ENCODE measurements at regions not wholly inside any gene's neighbourhood (a gene's known extent, or its start where the extent isn't known, plus 50 kb on each side); places are given as distances from the start of the nearest gene placed in this dataset.

DNA sequence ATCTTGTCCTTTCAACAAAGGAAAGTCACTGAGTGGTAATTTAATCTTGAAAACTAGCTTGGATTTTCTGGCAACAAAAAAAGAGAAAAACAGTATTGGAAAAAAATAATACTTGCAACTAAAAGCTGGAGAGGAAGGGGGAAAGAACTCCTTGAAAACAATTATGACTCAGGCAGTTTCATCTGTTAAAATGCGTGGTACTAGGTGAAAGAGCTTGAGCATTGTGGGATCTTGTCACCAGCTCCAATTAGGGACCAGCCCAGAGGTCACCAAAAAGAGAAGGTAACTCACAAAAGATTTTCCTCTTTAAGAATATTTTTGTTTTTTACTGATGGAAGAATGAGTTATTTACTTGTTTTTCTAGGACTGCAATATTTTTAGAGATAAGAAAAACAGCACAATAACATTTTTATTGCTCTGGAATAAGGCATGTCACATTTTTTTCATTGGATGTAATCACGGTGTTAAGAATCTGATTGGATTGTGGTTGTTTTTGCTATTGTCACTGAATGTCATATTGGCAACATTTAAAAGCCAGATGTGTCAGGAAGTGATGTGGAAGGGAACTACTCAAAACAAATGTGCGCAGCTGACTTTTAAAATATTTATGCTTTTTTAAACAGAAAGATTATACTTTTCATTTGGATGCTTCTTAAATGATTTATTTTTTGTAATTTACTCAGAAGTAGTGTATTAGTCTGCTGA lies 78.5 kb upstream of the ADAMTS5 start:
- Histone ChIP-seq H3K4me3 (ENCODE audit: low read length) (no peak overlapping the region), H3K4me1 (ENCODE audit: control insufficient read depth in 2 of 2, insufficient read depth in 2 of 2, low read length in 2 of 2) (no peaks in the 10 kb centered on the region), H3K9me3 (ENCODE audit: control insufficient read depth in 2 of 3, low read length in 3 of 3) (no peaks in the 10 kb centered on the region), H3K27me3 (ENCODE audit: control insufficient read depth in 2 of 2, insufficient read depth in 2 of 2, low read length in 2 of 2) (no peaks in the 10 kb centered on the region), H3K27ac (ENCODE audit: low read depth, low read length) (no peak overlapping the region), H3K36me3 (ENCODE audit: control insufficient read depth in 2 of 3, insufficient read depth in 3 of 3, low read length in 3 of 3) (no peaks in the 10 kb centered on the region)
- Mint-ChIP-seq H3K27ac (no peak overlapping the region), H3K9me3 (peaks cover 0 to 10% (median 0%) of the 10 kb centered on the region in 11 donors), H3K27me3 (peaks cover 0 to 5% (median 0%) of the 10 kb centered on the region in 5 donors), H3K36me3 (no peaks in the 10 kb centered on the region), H3K4me3 (no peak overlapping the region), H3K4me1 (no peaks in the 10 kb centered on the region)
- DNase-seq = no peak
- ATAC-seq = no peak
- intact Hi-C loops (cut with micrococcal nuclease) = no loop called here
- ChIA-PET POLR2A (no interaction called here), CTCF (no interaction called here)

DNA sequence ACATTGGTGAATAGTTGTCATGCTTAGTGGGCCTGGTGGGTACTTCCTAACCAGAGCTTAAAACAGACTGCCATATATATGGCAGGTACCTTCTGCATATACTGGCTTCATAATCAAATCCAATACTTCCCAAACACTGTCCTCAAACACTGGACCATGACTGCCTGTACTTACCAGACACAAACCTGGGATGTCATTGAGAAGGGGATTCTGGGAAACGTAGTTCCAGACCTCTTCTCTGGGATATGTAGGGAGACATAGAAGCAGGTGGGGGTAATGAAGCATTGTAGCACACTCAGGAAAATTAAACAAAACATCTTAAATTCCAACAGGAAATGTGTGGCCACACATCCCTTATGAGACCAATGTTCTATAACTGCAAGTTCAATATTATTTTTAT lies 76.5 kb upstream of the ADAMTS5 start:
- DNase-seq = no peak
- H3K4me3 Mint-ChIP-seq = no peak overlapping the region
- no peak overlapping the region for H3K27ac ChIP-seq (ENCODE audit: low read depth, low read length)
- intact Hi-C loops (cut with micrococcal nuclease) = no loop called here
- no peaks in the 10 kb centered on the region for H3K4me1 Mint-ChIP-seq
- H3K9me3 ChIP-seq (ENCODE audit: control insufficient read depth in 2 of 3, low read length in 3 of 3) = no peaks in the 10 kb centered on the region
- no peak overlapping the region for H3K27ac Mint-ChIP-seq
- ChIA-PET POLR2A (no interaction called here), CTCF (no interaction called here)
- no peaks in the 10 kb centered on the region for H3K27me3 Mint-ChIP-seq
- H3K4me1 ChIP-seq (ENCODE audit: control insufficient read depth in 2 of 2, insufficient read depth in 2 of 2, low read length in 2 of 2) = no peaks in the 10 kb centered on the region
- ATAC-seq = no peak
- H3K4me3 ChIP-seq (ENCODE audit: low read length) = no peak overlapping the region
- H3K36me3 ChIP-seq (ENCODE audit: control insufficient read depth in 2 of 3, insufficient read depth in 3 of 3, low read length in 3 of 3) = no peaks in the 10 kb centered on the region
- H3K9me3 Mint-ChIP-seq = peaks cover 0 to 3% (median 0%) of the 10 kb centered on the region in 11 donors
- no peaks in the 10 kb centered on the region for H3K36me3 Mint-ChIP-seq
- no peaks in the 10 kb centered on the region for H3K27me3 ChIP-seq (ENCODE audit: control insufficient read depth in 2 of 2, insufficient read depth in 2 of 2, low read length in 2 of 2)

DNA sequence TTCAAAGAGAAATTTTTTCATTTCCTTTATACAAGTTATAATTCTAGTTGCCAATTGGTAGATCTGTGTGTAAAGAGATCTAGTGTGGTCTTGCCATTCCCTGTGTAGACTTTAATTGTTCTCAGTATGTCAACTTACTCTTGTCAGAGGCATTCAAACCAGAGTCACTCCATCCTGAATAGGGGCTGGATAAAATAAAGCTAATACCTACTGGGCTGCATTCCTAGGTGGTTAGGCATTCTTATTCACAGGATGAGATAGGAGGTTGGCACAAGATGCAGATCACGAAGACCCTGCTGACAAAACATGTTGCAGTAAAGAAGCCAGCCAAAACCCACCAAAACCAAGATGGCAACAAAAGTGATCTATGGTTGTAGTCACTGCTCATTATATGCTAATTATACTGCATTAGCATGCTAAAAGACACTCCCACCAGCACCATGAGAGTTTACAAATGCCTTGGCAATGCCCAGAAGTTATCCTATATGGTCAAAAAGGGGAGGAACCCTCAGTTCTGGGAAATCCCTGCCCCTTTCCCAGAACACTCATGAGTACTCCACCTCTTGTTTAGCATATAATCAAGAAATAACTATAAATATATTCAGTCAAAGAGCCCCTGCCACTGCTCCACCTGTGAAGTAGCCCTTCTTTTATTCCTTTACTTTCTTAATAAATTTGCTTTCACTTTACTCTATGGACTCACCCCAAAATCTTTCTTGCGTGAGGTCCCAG lies 74.0 kb upstream of the ADAMTS5 start:
- H3K9me3 Mint-ChIP-seq = peaks cover 0 to 3% (median 0%) of the 10 kb centered on the region in 11 donors
- DNase-seq = no peak
- Histone ChIP-seq H3K27me3 (ENCODE audit: control insufficient read depth in 2 of 2, insufficient read depth in 2 of 2, low read length in 2 of 2) (no peaks in the 10 kb centered on the region), H3K4me1 (ENCODE audit: control insufficient read depth in 2 of 2, insufficient read depth in 2 of 2, low read length in 2 of 2) (no peaks in the 10 kb centered on the region), H3K4me3 (ENCODE audit: low read length) (no peak overlapping the region), H3K9me3 (ENCODE audit: control insufficient read depth in 2 of 3, low read length in 3 of 3) (no peaks in the 10 kb centered on the region), H3K27ac (ENCODE audit: low read depth, low read length) (no peak overlapping the region), H3K36me3 (ENCODE audit: control insufficient read depth in 2 of 3, insufficient read depth in 3 of 3, low read length in 3 of 3) (no peaks in the 10 kb centered on the region)
- H3K36me3 Mint-ChIP-seq = no peaks in the 10 kb centered on the region
- no peaks in the 10 kb centered on the region for H3K27me3 Mint-ChIP-seq
- no peak overlapping the region for H3K27ac Mint-ChIP-seq
- POLR2A ChIA-PET = no interaction called here
- no peak overlapping the region for H3K4me3 Mint-ChIP-seq
- ATAC-seq = no peak
- intact Hi-C loops (cut with micrococcal nuclease) = no loop called here
- H3K4me1 Mint-ChIP-seq = no peaks in the 10 kb centered on the region
- CTCF ChIA-PET = no interaction called here

DNA sequence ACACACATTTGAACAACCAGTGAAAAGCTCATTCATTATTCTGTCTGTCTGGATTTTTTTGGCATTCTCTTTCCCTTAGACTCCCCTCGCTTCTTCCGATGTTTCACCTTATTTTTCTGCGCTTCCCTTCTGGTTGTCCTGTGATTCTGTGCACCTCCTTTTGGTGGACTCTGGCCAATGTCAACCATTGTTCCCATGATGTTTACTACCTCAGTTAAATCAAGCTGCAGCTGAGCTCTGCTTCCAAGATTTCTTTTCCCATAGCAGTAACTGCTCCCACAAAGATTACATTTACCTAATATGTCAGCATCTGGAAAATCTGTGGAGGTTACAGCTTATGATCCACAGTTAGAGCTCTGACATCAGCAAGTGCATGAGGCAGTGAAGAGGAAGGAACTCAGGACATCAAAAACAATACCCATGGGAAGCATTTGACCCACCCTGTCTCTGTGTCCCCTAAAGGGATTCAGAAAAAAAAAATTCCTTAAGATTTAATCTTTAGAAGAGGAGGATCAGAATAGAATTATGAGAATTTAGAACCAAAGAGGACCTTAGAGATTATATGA lies 69.9 kb upstream of the ADAMTS5 start:
- H3K4me1 ChIP-seq (ENCODE audit: control insufficient read depth in 2 of 2, insufficient read depth in 2 of 2, low read length in 2 of 2) = no peaks in the 10 kb centered on the region
- CTCF ChIA-PET = no interaction called here
- POLR2A ChIA-PET = no interaction called here
- no peaks in the 10 kb centered on the region for H3K9me3 ChIP-seq (ENCODE audit: control insufficient read depth in 2 of 3, low read length in 3 of 3)
- H3K27ac ChIP-seq (ENCODE audit: low read depth, low read length) = no peak overlapping the region
- Mint-ChIP-seq H3K27me3 (no peaks in the 10 kb centered on the region), H3K27ac (no peak overlapping the region), H3K4me1 (no peaks in the 10 kb centered on the region), H3K9me3 (peaks cover 0 to 6% (median 0%) of the 10 kb centered on the region in 11 donors), H3K36me3 (no peaks in the 10 kb centered on the region), H3K4me3 (no peak overlapping the region)
- no peak overlapping the region for H3K4me3 ChIP-seq (ENCODE audit: low read length)
- ATAC-seq (no peak), DNase-seq (no peak)
- intact Hi-C loops (cut with micrococcal nuclease) = no loop called here
- H3K36me3 ChIP-seq (ENCODE audit: control insufficient read depth in 2 of 3, insufficient read depth in 3 of 3, low read length in 3 of 3) = no peaks in the 10 kb centered on the region
- H3K27me3 ChIP-seq (ENCODE audit: control insufficient read depth in 2 of 2, insufficient read depth in 2 of 2, low read length in 2 of 2) = no peaks in the 10 kb centered on the region

DNA sequence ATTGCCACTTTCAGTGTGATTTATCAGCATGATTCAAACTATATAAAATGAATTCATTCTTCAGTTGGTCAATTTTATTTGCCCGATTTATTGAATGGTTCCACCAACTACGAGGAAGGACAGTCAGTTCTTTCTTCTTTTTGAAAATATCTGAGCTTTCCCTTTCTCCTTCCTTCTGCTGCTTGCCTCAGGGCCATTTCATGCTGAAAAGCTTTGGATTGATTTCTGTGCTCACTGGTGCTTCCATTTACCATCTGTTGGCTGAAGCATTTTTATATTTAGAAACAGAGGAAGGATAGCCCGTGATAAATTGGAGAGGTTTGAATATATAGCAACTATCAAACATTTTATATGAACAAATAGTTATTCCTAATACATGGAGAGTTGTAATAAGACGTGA lies 68.9 kb upstream of the ADAMTS5 start:
- ChIA-PET CTCF (interaction anchor here (0.5 kb wide), 1 partner anchor 14 kb away, joined by 3 read pairs; no protein-coding TSS in a partner anchor), POLR2A (no interaction called here)
- no peak overlapping the region for H3K4me3 ChIP-seq (ENCODE audit: low read length)
- no peak overlapping the region for H3K27ac ChIP-seq (ENCODE audit: low read depth, low read length)
- ATAC-seq (no peak), DNase-seq (no peak)
- no peaks in the 10 kb centered on the region for H3K27me3 ChIP-seq (ENCODE audit: control insufficient read depth in 2 of 2, insufficient read depth in 2 of 2, low read length in 2 of 2)
- peaks cover 0 to 6% (median 0%) of the 10 kb centered on the region in 11 donors for H3K9me3 Mint-ChIP-seq
- H3K4me3 Mint-ChIP-seq = no peak overlapping the region
- no peaks in the 10 kb centered on the region for H3K36me3 Mint-ChIP-seq
- H3K27me3 Mint-ChIP-seq = no peaks in the 10 kb centered on the region
- no peaks in the 10 kb centered on the region for H3K9me3 ChIP-seq (ENCODE audit: control insufficient read depth in 2 of 3, low read length in 3 of 3)
- intact Hi-C loops (cut with micrococcal nuclease) = no loop called here
- H3K4me1 ChIP-seq (ENCODE audit: control insufficient read depth in 2 of 2, insufficient read depth in 2 of 2, low read length in 2 of 2) = no peaks in the 10 kb centered on the region
- no peaks in the 10 kb centered on the region for H3K36me3 ChIP-seq (ENCODE audit: control insufficient read depth in 2 of 3, insufficient read depth in 3 of 3, low read length in 3 of 3)
- H3K4me1 Mint-ChIP-seq = no peaks in the 10 kb centered on the region
- H3K27ac Mint-ChIP-seq = no peak overlapping the region

DNA sequence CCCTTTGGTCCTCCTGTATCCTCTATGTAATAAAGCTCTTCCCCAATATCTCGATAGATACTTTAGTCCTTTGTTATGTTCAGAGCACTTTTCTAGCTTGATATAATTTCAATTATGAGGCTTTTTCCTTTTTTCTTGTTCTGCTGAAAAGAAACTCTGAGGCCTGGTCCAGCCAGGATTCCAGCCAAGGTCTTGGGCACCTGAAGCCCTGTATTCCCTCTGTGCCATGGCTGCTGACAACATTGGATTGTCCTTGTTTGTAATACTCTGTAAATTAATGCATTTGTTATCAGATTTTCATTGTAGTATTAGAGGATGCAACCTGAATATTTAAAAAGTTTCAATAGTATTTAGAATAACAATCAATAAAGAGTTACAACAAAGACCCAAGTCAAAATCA lies 67.9 kb upstream of the ADAMTS5 start:
- Mint-ChIP-seq H3K9me3 (peaks cover 0 to 6% (median 0%) of the 10 kb centered on the region in 11 donors), H3K27me3 (peaks cover 0 to 2% (median 0%) of the 10 kb centered on the region in 5 donors), H3K27ac (no peak overlapping the region), H3K4me1 (no peaks in the 10 kb centered on the region), H3K36me3 (no peaks in the 10 kb centered on the region), H3K4me3 (no peak overlapping the region)
- H3K36me3 ChIP-seq (ENCODE audit: control insufficient read depth in 2 of 3, insufficient read depth in 3 of 3, low read length in 3 of 3) = no peaks in the 10 kb centered on the region
- no peak overlapping the region for H3K4me3 ChIP-seq (ENCODE audit: low read length)
- CTCF ChIA-PET = no interaction called here
- no peak overlapping the region for H3K27ac ChIP-seq (ENCODE audit: low read depth, low read length)
- POLR2A ChIA-PET = no interaction called here
- intact Hi-C loops (cut with micrococcal nuclease) = no loop called here
- H3K27me3 ChIP-seq (ENCODE audit: control insufficient read depth in 2 of 2, insufficient read depth in 2 of 2, low read length in 2 of 2) = no peaks in the 10 kb centered on the region
- ATAC-seq (no peak), DNase-seq (no peak)
- no peaks in the 10 kb centered on the region for H3K4me1 ChIP-seq (ENCODE audit: control insufficient read depth in 2 of 2, insufficient read depth in 2 of 2, low read length in 2 of 2)
- no peaks in the 10 kb centered on the region for H3K9me3 ChIP-seq (ENCODE audit: control insufficient read depth in 2 of 3, low read length in 3 of 3)

DNA sequence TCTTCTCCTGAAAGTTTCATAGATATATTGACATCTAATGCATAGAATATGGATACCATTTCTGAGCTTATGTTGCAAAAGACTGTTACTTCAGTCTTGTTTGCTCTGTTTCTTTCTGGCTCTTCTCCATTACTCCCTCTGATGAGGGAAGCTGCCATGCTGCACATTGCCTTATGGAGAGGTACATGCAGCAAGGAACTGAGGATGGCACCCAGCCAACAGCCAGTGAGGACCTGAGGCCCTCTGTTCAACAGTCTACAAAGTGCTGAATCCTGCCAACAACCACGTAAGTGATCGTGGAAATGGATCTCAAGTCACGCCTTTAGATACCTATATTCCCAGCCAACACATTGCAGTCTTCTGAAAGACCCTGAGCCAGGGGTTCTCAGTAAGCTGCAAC lies 66.6 kb upstream of the ADAMTS5 start:
- Histone ChIP-seq H3K27ac (ENCODE audit: low read depth, low read length) (no peak overlapping the region), H3K27me3 (ENCODE audit: control insufficient read depth in 2 of 2, insufficient read depth in 2 of 2, low read length in 2 of 2) (no peaks in the 10 kb centered on the region), H3K36me3 (ENCODE audit: control insufficient read depth in 2 of 3, insufficient read depth in 3 of 3, low read length in 3 of 3) (no peaks in the 10 kb centered on the region), H3K9me3 (ENCODE audit: control insufficient read depth in 2 of 3, low read length in 3 of 3) (no peaks in the 10 kb centered on the region), H3K4me1 (ENCODE audit: control insufficient read depth in 2 of 2, insufficient read depth in 2 of 2, low read length in 2 of 2) (no peaks in the 10 kb centered on the region), H3K4me3 (ENCODE audit: low read length) (no peak overlapping the region)
- CTCF ChIA-PET = no interaction called here
- POLR2A ChIA-PET = no interaction called here
- no peak for DNase-seq
- Mint-ChIP-seq H3K36me3 (no peaks in the 10 kb centered on the region), H3K9me3 (peaks cover 0 to 6% (median 0%) of the 10 kb centered on the region in 11 donors), H3K27me3 (peaks cover 0 to 8% (median 0%) of the 10 kb centered on the region in 5 donors), H3K27ac (no peak overlapping the region), H3K4me3 (no peak overlapping the region), H3K4me1 (no peaks in the 10 kb centered on the region)
- intact Hi-C loops (cut with micrococcal nuclease) = no loop called here
- no peak for ATAC-seq
